ENCODE measurements at regions not wholly inside any gene's neighbourhood (a gene's known extent, or its start where the extent isn't known, plus 50 kb on each side); places are given as distances from the start of the nearest gene placed in this dataset.

DNA sequence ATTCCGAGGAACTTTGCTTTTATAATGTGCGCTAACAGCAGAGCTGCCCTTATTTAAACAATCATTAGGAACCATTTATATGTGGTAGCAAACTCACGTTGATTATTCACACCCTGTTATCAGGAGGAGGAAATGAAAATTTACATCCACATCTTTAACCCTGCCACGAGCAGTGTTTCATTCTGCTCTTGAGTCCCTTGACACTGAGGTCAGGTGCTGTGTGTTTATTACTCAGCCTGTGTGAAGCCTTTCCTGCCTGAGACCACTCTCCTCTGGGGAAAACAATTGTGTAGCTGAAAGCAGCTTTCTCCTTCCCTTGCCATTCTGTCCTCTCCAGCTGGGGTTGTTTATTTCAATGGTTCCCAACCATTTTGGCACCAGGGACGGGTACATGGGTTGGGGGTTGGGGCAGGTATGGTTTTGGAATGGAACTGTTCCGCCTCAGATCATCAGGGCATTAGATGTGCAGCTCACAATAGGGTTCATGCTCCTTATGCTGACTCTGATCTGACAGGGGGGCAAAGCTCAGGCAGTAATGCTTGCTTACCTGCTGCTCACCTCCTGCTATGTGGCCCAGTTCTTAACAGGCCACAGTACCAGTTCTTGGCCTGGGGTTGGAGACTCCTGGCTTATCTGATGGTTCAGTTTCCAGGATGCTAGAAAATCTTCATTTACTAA lies 651.1 kb downstream of the TDRD15 start:
- TF ChIP-seq, protein P1, sequence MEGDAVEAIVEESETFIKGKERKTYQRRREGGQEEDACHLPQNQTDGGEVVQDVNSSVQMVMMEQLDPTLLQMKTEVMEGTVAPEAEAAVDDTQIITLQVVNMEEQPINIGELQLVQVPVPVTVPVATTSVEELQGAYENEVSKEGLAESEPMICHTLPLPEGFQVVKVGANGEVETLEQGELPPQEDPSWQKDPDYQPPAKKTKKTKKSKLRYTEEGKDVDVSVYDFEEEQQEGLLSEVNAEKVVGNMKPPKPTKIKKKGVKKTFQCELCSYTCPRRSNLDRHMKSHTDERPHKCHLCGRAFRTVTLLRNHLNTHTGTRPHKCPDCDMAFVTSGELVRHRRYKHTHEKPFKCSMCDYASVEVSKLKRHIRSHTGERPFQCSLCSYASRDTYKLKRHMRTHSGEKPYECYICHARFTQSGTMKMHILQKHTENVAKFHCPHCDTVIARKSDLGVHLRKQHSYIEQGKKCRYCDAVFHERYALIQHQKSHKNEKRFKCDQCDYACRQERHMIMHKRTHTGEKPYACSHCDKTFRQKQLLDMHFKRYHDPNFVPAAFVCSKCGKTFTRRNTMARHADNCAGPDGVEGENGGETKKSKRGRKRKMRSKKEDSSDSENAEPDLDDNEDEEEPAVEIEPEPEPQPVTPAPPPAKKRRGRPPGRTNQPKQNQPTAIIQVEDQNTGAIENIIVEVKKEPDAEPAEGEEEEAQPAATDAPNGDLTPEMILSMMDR (IDR thresholded peaks at IDR 0.05), result no peak
- TF ChIP-seq POLR2AphosphoS5 (IDR thresholded peaks at IDR 0.05) (no peak), POLR2A (IDR thresholded peaks at IDR 0.05) (no peak), EP300 (IDR thresholded peaks at IDR 0.05) (no peak)
